Esophagus squamous epithelium (tissue), 4 donors: ENCODE measurements at regions not wholly inside any gene's neighbourhood (a gene's known extent, or its start where the extent isn't known, plus 50 kb on each side); places are given as distances from the start of the nearest gene placed in this dataset.

Experiments used
- POLR2A ChIP-seq, 4 donors: fragments of 450-650 bp; IDR thresholded peaks; one replicate each; pipeline ENCODE4 v1.6.1; 2017; ENCODE audit warnings: antibody characterized with exemption in 4 of 4, mild to moderate bottlenecking in 4 of 4, moderate library complexity in 3 of 4
- TF ChIP-seq, protein P1 (sequence below), 6 experiments: fragments of 450-650 bp in 4 of 6; fragments of 200-600 bp in 2 of 6; sonication (generic) in 2 of 6; IDR thresholded peaks; one replicate each; pipeline ENCODE4 v1.5.1; 2016 to 2019; ENCODE audit warnings: antibody characterized with exemption in 6 of 6, mild to moderate bottlenecking in 4 of 6, moderate library complexity in 4 of 6

DNA sequence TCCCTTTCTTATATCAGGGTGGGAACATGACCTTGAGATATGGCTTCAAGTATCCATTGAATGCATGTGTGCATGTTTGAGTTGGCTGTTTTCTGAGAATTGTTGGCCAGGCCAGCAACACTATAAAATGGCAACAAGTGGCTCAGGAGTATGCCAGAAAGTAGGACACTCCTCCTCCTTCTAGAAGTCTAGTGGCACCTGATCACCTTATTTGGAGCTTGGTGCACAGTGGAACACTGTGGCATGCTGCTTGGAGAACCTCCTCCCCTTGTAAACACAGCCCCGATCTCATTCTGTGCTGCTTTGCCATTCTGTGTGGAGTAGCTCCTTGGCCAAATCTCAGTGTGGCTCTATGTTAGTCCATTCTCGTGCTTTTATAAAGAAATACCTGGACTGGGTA lies 114.8 kb upstream of the NDN start:
- TF ChIP-seq POLR2A (IDR thresholded peaks at IDR 0.05) = no peak
- TF ChIP-seq, protein P1, sequence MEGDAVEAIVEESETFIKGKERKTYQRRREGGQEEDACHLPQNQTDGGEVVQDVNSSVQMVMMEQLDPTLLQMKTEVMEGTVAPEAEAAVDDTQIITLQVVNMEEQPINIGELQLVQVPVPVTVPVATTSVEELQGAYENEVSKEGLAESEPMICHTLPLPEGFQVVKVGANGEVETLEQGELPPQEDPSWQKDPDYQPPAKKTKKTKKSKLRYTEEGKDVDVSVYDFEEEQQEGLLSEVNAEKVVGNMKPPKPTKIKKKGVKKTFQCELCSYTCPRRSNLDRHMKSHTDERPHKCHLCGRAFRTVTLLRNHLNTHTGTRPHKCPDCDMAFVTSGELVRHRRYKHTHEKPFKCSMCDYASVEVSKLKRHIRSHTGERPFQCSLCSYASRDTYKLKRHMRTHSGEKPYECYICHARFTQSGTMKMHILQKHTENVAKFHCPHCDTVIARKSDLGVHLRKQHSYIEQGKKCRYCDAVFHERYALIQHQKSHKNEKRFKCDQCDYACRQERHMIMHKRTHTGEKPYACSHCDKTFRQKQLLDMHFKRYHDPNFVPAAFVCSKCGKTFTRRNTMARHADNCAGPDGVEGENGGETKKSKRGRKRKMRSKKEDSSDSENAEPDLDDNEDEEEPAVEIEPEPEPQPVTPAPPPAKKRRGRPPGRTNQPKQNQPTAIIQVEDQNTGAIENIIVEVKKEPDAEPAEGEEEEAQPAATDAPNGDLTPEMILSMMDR (IDR thresholded peaks at IDR 0.05) = no peak
